Peyer's patch (tissue), 4 donors: ENCODE measurements at regions not wholly inside any gene's neighbourhood (a gene's known extent, or its start where the extent isn't known, plus 50 kb on each side); places are given as distances from the start of the nearest gene placed in this dataset.

Experiments
- POLR2A ChIP-seq, 2 donors: fragments of 450-650 bp; IDR thresholded peaks; one replicate each; pipeline ENCODE4 v1.5.1; 2017; ENCODE audit warnings: antibody characterized with exemption in 2 of 2, mild to moderate bottlenecking in 2 of 2, moderate library complexity in 2 of 2
- TF ChIP-seq, protein P1 (sequence below), 6 experiments: fragments of 450-650 bp in 4 of 6; fragments of 200-600 bp in 2 of 6; sonication (generic) in 1 of 6; IDR thresholded peaks; one replicate each; pipeline ENCODE4 v1.5.1; 2017 to 2019; ENCODE audit warnings: antibody characterized with exemption in 6 of 6, mild to moderate bottlenecking in 3 of 6, moderate library complexity in 1 of 6

DNA sequence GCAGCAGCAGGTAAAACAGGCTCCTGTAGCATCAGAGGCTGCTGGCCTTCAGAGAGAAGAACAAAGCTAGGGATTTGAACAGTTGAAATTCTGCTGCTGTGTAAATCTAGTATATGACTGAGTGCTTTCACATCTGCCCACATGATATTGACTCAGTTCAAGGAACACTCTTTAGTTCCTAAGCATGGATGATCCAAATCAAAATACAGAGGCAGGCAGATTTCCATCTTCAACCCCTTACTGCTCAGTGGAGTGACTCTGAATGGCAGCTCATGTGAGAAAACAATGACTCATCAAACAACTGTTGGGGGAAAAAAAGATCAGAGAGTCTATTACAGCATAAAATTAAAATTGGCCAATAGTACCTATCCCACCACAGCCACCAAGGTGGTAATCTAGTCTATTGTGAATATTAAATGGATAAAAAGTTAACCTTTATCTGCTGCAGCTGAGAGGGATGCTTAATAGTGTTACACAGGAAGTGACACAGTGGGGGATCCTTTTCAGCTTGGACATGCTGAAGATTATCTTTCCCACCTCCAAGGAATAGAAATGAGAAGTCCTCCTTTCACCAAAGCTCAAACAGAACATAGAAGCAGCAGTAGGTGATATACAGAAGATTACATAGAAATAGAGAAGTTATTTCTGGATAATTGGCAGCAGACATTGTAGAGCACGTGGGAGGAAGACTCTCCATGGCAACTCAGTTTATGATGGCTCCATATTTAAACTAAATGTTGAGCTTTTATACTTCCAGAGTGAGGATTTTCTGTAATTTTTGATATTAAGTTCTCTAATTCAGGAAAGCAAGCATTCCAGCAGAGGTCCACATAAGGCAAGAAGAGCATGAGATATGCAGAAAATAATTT, 239.7 kb upstream of the ERCC4 start:
- TF ChIP-seq, protein P1, sequence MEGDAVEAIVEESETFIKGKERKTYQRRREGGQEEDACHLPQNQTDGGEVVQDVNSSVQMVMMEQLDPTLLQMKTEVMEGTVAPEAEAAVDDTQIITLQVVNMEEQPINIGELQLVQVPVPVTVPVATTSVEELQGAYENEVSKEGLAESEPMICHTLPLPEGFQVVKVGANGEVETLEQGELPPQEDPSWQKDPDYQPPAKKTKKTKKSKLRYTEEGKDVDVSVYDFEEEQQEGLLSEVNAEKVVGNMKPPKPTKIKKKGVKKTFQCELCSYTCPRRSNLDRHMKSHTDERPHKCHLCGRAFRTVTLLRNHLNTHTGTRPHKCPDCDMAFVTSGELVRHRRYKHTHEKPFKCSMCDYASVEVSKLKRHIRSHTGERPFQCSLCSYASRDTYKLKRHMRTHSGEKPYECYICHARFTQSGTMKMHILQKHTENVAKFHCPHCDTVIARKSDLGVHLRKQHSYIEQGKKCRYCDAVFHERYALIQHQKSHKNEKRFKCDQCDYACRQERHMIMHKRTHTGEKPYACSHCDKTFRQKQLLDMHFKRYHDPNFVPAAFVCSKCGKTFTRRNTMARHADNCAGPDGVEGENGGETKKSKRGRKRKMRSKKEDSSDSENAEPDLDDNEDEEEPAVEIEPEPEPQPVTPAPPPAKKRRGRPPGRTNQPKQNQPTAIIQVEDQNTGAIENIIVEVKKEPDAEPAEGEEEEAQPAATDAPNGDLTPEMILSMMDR (IDR thresholded peaks at IDR 0.05), result no peak
- TF ChIP-seq POLR2A (IDR thresholded peaks at IDR 0.05), result no peak
